Bronchial epithelial cell (primary cell): ENCODE measurements at regions not wholly inside any gene's neighbourhood (a gene's known extent, or its start where the extent isn't known, plus 50 kb on each side); places are given as distances from the start of the nearest gene placed in this dataset.

ENCODE experiments used
- DNase-seq: peaks from one replicate; pipeline ENCODE4 v3.0.0-alpha.2; 2010; ENCODE audit warnings: low read depth
- FAIRE-seq: peaks from 2 replicates; lab custom pipeline; 2011; peaks lifted over from hg19 to GRCh38; lab: Jason Lieb, UNC
- H3K27me3 ChIP-seq: 2 replicates; pipeline ENCODE4 v1.5.1; 2011; ENCODE audit warnings: low read length; ENCODE audit not compliant: control insufficient read depth, insufficient read depth
- H3K36me3 ChIP-seq: 2 replicates; pipeline ENCODE4 v1.5.1; 2011; ENCODE audit warnings: low read length; ENCODE audit not compliant: control insufficient read depth, insufficient read depth
- H3K4me3 ChIP-seq: 2 replicates; pipeline ENCODE4 v1.5.1; 2011; ENCODE audit warnings: mild to moderate bottlenecking, low read depth, low read length, control low read depth
- CTCF ChIP-seq: IDR thresholded peaks from 2 replicates; pipeline ENCODE4 v1.5.1; 2011; ENCODE audit warnings: mild to moderate bottlenecking, moderate library complexity, low read length, control low read depth, inconsistent platforms; ENCODE audit not compliant: insufficient read depth, severe bottlenecking

GRCh38 chr5:21613971-21614488 is 1239.1 kb downstream of the CDH12 start:
- FAIRE-seq (no peak), DNase-seq (no peak)
- no peak for TF ChIP-seq CTCF
- Histone ChIP-seq H3K4me3 (no peak overlapping the region), H3K36me3 (no peaks in the 10 kb centered on the region), H3K27me3 (no peaks in the 10 kb centered on the region)

- DNase-seq (no peak), FAIRE-seq (no peak)
- no peak for TF ChIP-seq CTCF
- no peak overlapping the region for H3K4me3 ChIP-seq
- no peaks in the 10 kb centered on the region for H3K36me3 ChIP-seq
- no peaks in the 10 kb centered on the region for H3K27me3 ChIP-seq
These were observed 1249.3 kb downstream of the CDH12 start for GRCh38 chr5:21603796-21604195.

GRCh38 chr5:21594566-21594965 is 1258.6 kb downstream of the CDH12 start:
- no peaks in the 10 kb centered on the region for H3K27me3 ChIP-seq
- no peaks in the 10 kb centered on the region for H3K36me3 ChIP-seq
- no peak for TF ChIP-seq CTCF
- H3K4me3 ChIP-seq: no peak overlapping the region
- no peak for FAIRE-seq
- no peak for DNase-seq

GRCh38 chr5:21593261-21593660 is 1259.9 kb downstream of the CDH12 start:
- FAIRE-seq (no peak), DNase-seq (no peak)
- Histone ChIP-seq H3K27me3 (no peaks in the 10 kb centered on the region), H3K4me3 (no peak overlapping the region), H3K36me3 (no peaks in the 10 kb centered on the region)
- no peak for TF ChIP-seq CTCF

- no peak for FAIRE-seq
- no peak overlapping the region for H3K4me3 ChIP-seq
- no peaks in the 10 kb centered on the region for H3K27me3 ChIP-seq
- DNase-seq: no peak
- H3K36me3 ChIP-seq: no peaks in the 10 kb centered on the region
- no peak for TF ChIP-seq CTCF
These were observed 1271.6 kb downstream of the CDH12 start for GRCh38 chr5:21581508-21581907.

- no peak for DNase-seq
- FAIRE-seq: no peak
- no peak for TF ChIP-seq CTCF
- Histone ChIP-seq H3K4me3 (no peak overlapping the region), H3K27me3 (no peaks in the 10 kb centered on the region), H3K36me3 (no peaks in the 10 kb centered on the region)
These were observed 1278.2 kb downstream of the CDH12 start for GRCh38 chr5:21574961-21575360.
